HEK293 (cell line): ENCODE measurements at regions not wholly inside any gene's neighbourhood (a gene's known extent, or its start where the extent isn't known, plus 50 kb on each side); places are given as distances from the start of the nearest gene placed in this dataset.

Experiments
- CTCF ChIA-PET: fragments of 350-600 bp; formaldehyde crosslinking; extraction: SDS; loops from one replicate; lab custom pipeline; 2021; ENCODE audit warnings: antibody characterized with exemption; lab: Yijun Ruan, JAX
- POLR2A ChIA-PET: fragments of 300-600 bp; formaldehyde crosslinking; extraction: SDS; loops from one replicate; lab custom pipeline; 2020; ENCODE audit warnings: antibody characterized with exemption, inconsistent platforms; lab: Yijun Ruan, JAX
- H3K27ac ChIP-seq: fragments of 200-500 bp; sonication (Bioruptor generic); 2 replicates; pipeline ENCODE4 v1.5.1; 2014; ENCODE audit warnings: low read depth, low read length, control low read depth, inconsistent platforms; ENCODE audit errors: extremely low read depth
- H3K36me3 ChIP-seq, 2 experiments: fragments of 200-500 bp in 1 of 2; sonication (Bioruptor generic) in 1 of 2; 1 replicate in 1 of 2; 2 replicates in 1 of 2; pipeline ENCODE4 v1.5.1; 2014 to 2017; ENCODE audit warnings: inconsistent platforms in 2 of 2, low read length in 2 of 2; ENCODE audit not compliant: control insufficient read depth in 2 of 2, insufficient read depth in 1 of 2
- H3K4me1 ChIP-seq: fragments of 200-500 bp; sonication (Bioruptor generic); 2 replicates; pipeline ENCODE4 v1.5.1; 2014; ENCODE audit warnings: mild to moderate bottlenecking, low read length, inconsistent platforms; ENCODE audit not compliant: control insufficient read depth, insufficient read depth
- H3K4me3 ChIP-seq: 2 replicates; pipeline ENCODE4 v1.5.1; 2011; ENCODE audit warnings: low read depth, mild to moderate bottlenecking, control low read depth, low read length, moderate library complexity
- H3K9me3 ChIP-seq: fragments of 200-500 bp; sonication (Bioruptor generic); 2 replicates; pipeline ENCODE4 v1.5.1; 2014; ENCODE audit warnings: low read depth, low read length, inconsistent platforms; ENCODE audit not compliant: control insufficient read depth, insufficient read depth
- BCL11A ChIP-seq: fragments of 450-650 bp; formaldehyde crosslinking; IDR thresholded peaks from 2 replicates; pipeline ENCODE4 v1.5.1; 2016; ENCODE audit warnings: low read depth, missing biosample characterization, missing genetic modification characterization
- BCL11B ChIP-seq: fragments of 450-650 bp; formaldehyde crosslinking; IDR thresholded peaks from 2 replicates; pipeline ENCODE4 v1.5.1; 2016; ENCODE audit warnings: low read depth, missing biosample characterization, missing genetic modification characterization
- HOXC10 ChIP-seq: sonication (generic); formaldehyde crosslinking; IDR thresholded peaks from 2 replicates; pipeline ENCODE4 v1.8.1; 2023; ENCODE audit warnings: mild to moderate bottlenecking, missing genetic modification reagents
- KLF10 ChIP-seq: fragments of 450-650 bp; IDR thresholded peaks from 2 replicates; pipeline ENCODE4 v1.5.1; 2018; ENCODE audit warnings: missing biosample characterization, mild to moderate bottlenecking, missing genetic modification characterization
- OSR2 ChIP-seq: fragments of 450-650 bp; formaldehyde crosslinking; IDR thresholded peaks from 2 replicates; pipeline ENCODE4 v1.5.1; 2016; ENCODE audit warnings: missing biosample characterization, missing genetic modification characterization
- PRDM1 ChIP-seq: fragments of 450-650 bp; formaldehyde crosslinking; IDR thresholded peaks from 2 replicates; pipeline ENCODE4; 2016; ENCODE audit warnings: missing biosample characterization, missing genetic modification characterization
- RBAK ChIP-seq: fragments of 450-650 bp; formaldehyde crosslinking; IDR thresholded peaks from 2 replicates; pipeline ENCODE4 v1.5.1; 2016; ENCODE audit warnings: missing biosample characterization, missing genetic modification characterization
- SP7 ChIP-seq: fragments of 450-650 bp; formaldehyde crosslinking; IDR thresholded peaks from 2 replicates; pipeline ENCODE4 v1.5.1; 2016; ENCODE audit warnings: missing biosample characterization, missing genetic modification characterization
- TRIM28 ChIP-seq: IDR thresholded peaks from 2 replicates; pipeline ENCODE4 v1.6.1; 2011; ENCODE audit warnings: low read length, control low read depth, borderline replicate concordance
- ZBTB21 ChIP-seq: fragments of 450-650 bp; formaldehyde crosslinking; IDR thresholded peaks from 2 replicates; pipeline ENCODE4 v1.5.1; 2017; ENCODE audit warnings: missing biosample characterization, missing genetic modification characterization
- ZIC2 ChIP-seq: fragments of 450-650 bp; formaldehyde crosslinking; IDR thresholded peaks from 2 replicates; pipeline ENCODE4 v1.5.1; 2016; ENCODE audit warnings: missing biosample characterization, missing genetic modification characterization
- ZNF121 ChIP-seq: fragments of 450-650 bp; formaldehyde crosslinking; IDR thresholded peaks from 2 replicates; pipeline ENCODE4 v1.5.1; 2016; ENCODE audit warnings: missing biosample characterization, missing genetic modification characterization
- ZNF169 ChIP-seq: fragments of 450-650 bp; formaldehyde crosslinking; IDR thresholded peaks from 2 replicates; pipeline ENCODE4 v1.5.1; 2016; ENCODE audit warnings: missing biosample characterization, missing genetic modification characterization
- ZNF211 ChIP-seq: fragments of 450-650 bp; formaldehyde crosslinking; IDR thresholded peaks from 2 replicates; pipeline ENCODE4 v1.5.1; 2016; ENCODE audit warnings: low read depth, missing biosample characterization, missing genetic modification characterization
- ZNF223 ChIP-seq: fragments of 450-650 bp; formaldehyde crosslinking; IDR thresholded peaks from 2 replicates; pipeline ENCODE4 v1.5.1; 2016; ENCODE audit warnings: missing biosample characterization, missing genetic modification characterization
- ZNF248 ChIP-seq: fragments of 450-650 bp; formaldehyde crosslinking; IDR thresholded peaks from 2 replicates; pipeline ENCODE4 v1.5.1; 2017; ENCODE audit warnings: missing biosample characterization, missing genetic modification characterization
- ZNF266 ChIP-seq: fragments of 450-650 bp; formaldehyde crosslinking; IDR thresholded peaks from 2 replicates; pipeline ENCODE4 v1.5.1; 2016; ENCODE audit warnings: missing biosample characterization, missing genetic modification characterization, low read depth
- ZNF274 ChIP-seq, 2 experiments: fragments of 200-500 bp in 1 of 2; fragments of 450-650 bp in 1 of 2; sonication (Bioruptor generic) in 1 of 2; formaldehyde crosslinking in 1 of 2; IDR thresholded peaks; 2 replicates each; pipeline versions ENCODE4 v1.5.1 to v1.6.1; 2014 to 2016; ENCODE audit warnings: borderline replicate concordance in 1 of 2, inconsistent platforms in 1 of 2, low read length in 1 of 2, missing biosample characterization in 1 of 2, missing genetic modification characterization in 1 of 2
- ZNF350 ChIP-seq: fragments of 450-650 bp; formaldehyde crosslinking; IDR thresholded peaks from 2 replicates; pipeline ENCODE4 v1.5.0; 2017; ENCODE audit warnings: missing biosample characterization, mild to moderate bottlenecking, missing genetic modification characterization
- ZNF416 ChIP-seq: fragments of 450-650 bp; formaldehyde crosslinking; IDR thresholded peaks from 2 replicates; pipeline ENCODE4 v1.5.1; 2016; ENCODE audit warnings: missing biosample characterization, missing genetic modification characterization
- ZNF514 ChIP-seq: fragments of 450-650 bp; formaldehyde crosslinking; IDR thresholded peaks from 2 replicates; pipeline ENCODE4 v1.5.1; 2016; ENCODE audit warnings: missing biosample characterization, missing genetic modification characterization
- ZNF530 ChIP-seq: fragments of 450-650 bp; formaldehyde crosslinking; IDR thresholded peaks from 2 replicates; pipeline ENCODE4 v1.5.1; 2016; ENCODE audit warnings: low read depth, missing biosample characterization, missing genetic modification characterization
- ZNF654 ChIP-seq: fragments of 450-650 bp; formaldehyde crosslinking; IDR thresholded peaks from 2 replicates; pipeline ENCODE4 v1.5.1; 2016; ENCODE audit warnings: low read depth, missing biosample characterization, missing genetic modification characterization
- ZNF747 ChIP-seq: fragments of 450-650 bp; formaldehyde crosslinking; IDR thresholded peaks from 2 replicates; pipeline ENCODE4 v1.5.1; 2016; ENCODE audit warnings: missing biosample characterization, missing genetic modification characterization
- ZNF776 ChIP-seq: fragments of 450-650 bp; formaldehyde crosslinking; IDR thresholded peaks from 2 replicates; pipeline ENCODE4 v1.5.0; 2017; ENCODE audit warnings: missing biosample characterization, missing genetic modification characterization, borderline replicate concordance
- ZNF830 ChIP-seq: fragments of 450-650 bp; IDR thresholded peaks from 2 replicates; pipeline ENCODE4 v1.5.0; 2018; ENCODE audit warnings: missing biosample characterization, missing genetic modification characterization, low read depth, mild to moderate bottlenecking, moderate library complexity
- ZSCAN30 ChIP-seq: fragments of 450-650 bp; IDR thresholded peaks from 2 replicates; pipeline ENCODE4 v1.5.1; 2018; ENCODE audit warnings: missing biosample characterization, mild to moderate bottlenecking, missing genetic modification characterization, moderate library complexity
- TF ChIP-seq, protein P1 (sequence below): fragments of 450-650 bp; formaldehyde crosslinking; IDR thresholded peaks from 2 replicates; pipeline ENCODE4 v1.5.1; 2016; ENCODE audit warnings: missing biosample characterization, missing genetic modification characterization
- TF ChIP-seq, protein P2 (sequence below): fragments of 450-650 bp; formaldehyde crosslinking; IDR thresholded peaks from 2 replicates; pipeline ENCODE4 v1.5.1; 2016; ENCODE audit warnings: missing biosample characterization, missing genetic modification characterization
- TF ChIP-seq, protein P3 (sequence below): fragments of 450-650 bp; formaldehyde crosslinking; IDR thresholded peaks from 2 replicates; pipeline ENCODE4 v1.5.1; 2016; ENCODE audit warnings: missing biosample characterization, missing genetic modification characterization

GRCh38 chr13:79735228-79735627 lies 254.3 kb downstream of the NDFIP2 start (continued):
- TF ChIP-seq, protein P1, sequence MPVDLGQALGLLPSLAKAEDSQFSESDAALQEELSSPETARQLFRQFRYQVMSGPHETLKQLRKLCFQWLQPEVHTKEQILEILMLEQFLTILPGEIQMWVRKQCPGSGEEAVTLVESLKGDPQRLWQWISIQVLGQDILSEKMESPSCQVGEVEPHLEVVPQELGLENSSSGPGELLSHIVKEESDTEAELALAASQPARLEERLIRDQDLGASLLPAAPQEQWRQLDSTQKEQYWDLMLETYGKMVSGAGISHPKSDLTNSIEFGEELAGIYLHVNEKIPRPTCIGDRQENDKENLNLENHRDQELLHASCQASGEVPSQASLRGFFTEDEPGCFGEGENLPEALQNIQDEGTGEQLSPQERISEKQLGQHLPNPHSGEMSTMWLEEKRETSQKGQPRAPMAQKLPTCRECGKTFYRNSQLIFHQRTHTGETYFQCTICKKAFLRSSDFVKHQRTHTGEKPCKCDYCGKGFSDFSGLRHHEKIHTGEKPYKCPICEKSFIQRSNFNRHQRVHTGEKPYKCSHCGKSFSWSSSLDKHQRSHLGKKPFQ (tag by site-specific recombination) = no peak
- TF ChIP-seq, protein P2, sequence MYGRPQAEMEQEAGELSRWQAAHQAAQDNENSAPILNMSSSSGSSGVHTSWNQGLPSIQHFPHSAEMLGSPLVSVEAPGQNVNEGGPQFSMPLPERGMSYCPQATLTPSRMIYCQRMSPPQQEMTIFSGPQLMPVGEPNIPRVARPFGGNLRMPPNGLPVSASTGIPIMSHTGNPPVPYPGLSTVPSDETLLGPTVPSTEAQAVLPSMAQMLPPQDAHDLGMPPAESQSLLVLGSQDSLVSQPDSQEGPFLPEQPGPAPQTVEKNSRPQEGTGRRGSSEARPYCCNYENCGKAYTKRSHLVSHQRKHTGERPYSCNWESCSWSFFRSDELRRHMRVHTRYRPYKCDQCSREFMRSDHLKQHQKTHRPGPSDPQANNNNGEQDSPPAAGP (tag by site-specific recombination) = no peak
- TF ChIP-seq ZNF530 (tag by site-specific recombination) (no peak), ZNF266 (tag by site-specific recombination) (no peak), BCL11A (no peak), ZNF747 (tag by site-specific recombination) (no peak)
- TF ChIP-seq, all 188 proteins: peak for 0

GRCh38 chr13:79727086-79727485 lies 246.1 kb downstream of the NDFIP2 start:
- H3K27ac ChIP-seq = no peak overlapping the region
- H3K4me3 ChIP-seq = no peak overlapping the region
- H3K4me1 ChIP-seq = no peaks in the 10 kb centered on the region
- H3K36me3 ChIP-seq = no peaks in the 10 kb centered on the region
- H3K9me3 ChIP-seq = no peaks in the 10 kb centered on the region
- TF ChIP-seq KLF10 (tag by site-specific recombination) = no peak
- TF ChIP-seq ZNF211 = no peak
- no peak for TF ChIP-seq ZNF169 (tag by site-specific recombination)
- TF ChIP-seq ZNF776 = no peak
- TF ChIP-seq ZSCAN30 = no peak
- TF ChIP-seq ZIC2 (tag by site-specific recombination) = no peak
- TF ChIP-seq ZNF223 (tag by site-specific recombination) = no peak
- no peak for TF ChIP-seq RBAK (tag by site-specific recombination)
- TF ChIP-seq ZNF248 (tag by site-specific recombination) = no peak
- TF ChIP-seq OSR2 (tag by site-specific recombination) = no peak
- no peak for TF ChIP-seq ZBTB21 (tag by site-specific recombination)
- TF ChIP-seq BCL11B = no peak
- TF ChIP-seq ZNF514 (tag by site-specific recombination) = no peak
- TF ChIP-seq ZNF121 (tag by site-specific recombination) = no peak
- no peak for TF ChIP-seq ZNF350 (tag by site-specific recombination)
- no peak for TF ChIP-seq ZNF654
- TF ChIP-seq, all 188 proteins: peak for 0
- ChIA-PET POLR2A (no interaction called here), CTCF (no interaction called here)

DNA sequence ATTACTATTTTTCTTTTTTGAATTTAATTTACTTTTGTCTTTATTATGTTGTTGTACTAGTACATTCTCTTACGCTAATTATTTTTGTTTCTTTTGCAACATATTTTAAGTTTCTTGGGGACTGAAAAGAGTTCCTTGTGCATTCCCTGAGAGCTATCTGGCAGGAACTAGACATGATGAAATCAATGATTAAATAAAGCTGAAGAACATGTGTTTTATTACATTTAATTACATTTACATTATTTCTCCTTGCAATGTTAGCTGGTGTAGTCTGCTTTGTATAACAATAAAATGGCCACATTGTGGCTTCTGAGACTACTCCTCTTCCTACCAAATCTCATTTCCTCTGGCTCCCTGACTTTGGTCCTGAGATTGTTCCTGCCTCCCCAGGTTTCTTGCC lies 244.9 kb downstream of the NDFIP2 start:
- no peaks in the 10 kb centered on the region for H3K9me3 ChIP-seq
- no peak overlapping the region for H3K4me3 ChIP-seq
- no peak overlapping the region for H3K27ac ChIP-seq
- no peaks in the 10 kb centered on the region for H3K36me3 ChIP-seq
- no peaks in the 10 kb centered on the region for H3K4me1 ChIP-seq
- ChIA-PET POLR2A (no interaction called here), CTCF (no interaction called here)
- no peak for TF ChIP-seq ZNF830 (tag by site-specific recombination)
- no peak for TF ChIP-seq ZNF248 (tag by site-specific recombination)
- TF ChIP-seq SP7 (tag by site-specific recombination) = no peak
- TF ChIP-seq PRDM1 = no peak
- TF ChIP-seq ZNF211 = no peak
- TF ChIP-seq HOXC10 (CRISPR knock-in tag) = no peak
- no peak for TF ChIP-seq ZNF121 (tag by site-specific recombination)
- TF ChIP-seq, protein P3, sequence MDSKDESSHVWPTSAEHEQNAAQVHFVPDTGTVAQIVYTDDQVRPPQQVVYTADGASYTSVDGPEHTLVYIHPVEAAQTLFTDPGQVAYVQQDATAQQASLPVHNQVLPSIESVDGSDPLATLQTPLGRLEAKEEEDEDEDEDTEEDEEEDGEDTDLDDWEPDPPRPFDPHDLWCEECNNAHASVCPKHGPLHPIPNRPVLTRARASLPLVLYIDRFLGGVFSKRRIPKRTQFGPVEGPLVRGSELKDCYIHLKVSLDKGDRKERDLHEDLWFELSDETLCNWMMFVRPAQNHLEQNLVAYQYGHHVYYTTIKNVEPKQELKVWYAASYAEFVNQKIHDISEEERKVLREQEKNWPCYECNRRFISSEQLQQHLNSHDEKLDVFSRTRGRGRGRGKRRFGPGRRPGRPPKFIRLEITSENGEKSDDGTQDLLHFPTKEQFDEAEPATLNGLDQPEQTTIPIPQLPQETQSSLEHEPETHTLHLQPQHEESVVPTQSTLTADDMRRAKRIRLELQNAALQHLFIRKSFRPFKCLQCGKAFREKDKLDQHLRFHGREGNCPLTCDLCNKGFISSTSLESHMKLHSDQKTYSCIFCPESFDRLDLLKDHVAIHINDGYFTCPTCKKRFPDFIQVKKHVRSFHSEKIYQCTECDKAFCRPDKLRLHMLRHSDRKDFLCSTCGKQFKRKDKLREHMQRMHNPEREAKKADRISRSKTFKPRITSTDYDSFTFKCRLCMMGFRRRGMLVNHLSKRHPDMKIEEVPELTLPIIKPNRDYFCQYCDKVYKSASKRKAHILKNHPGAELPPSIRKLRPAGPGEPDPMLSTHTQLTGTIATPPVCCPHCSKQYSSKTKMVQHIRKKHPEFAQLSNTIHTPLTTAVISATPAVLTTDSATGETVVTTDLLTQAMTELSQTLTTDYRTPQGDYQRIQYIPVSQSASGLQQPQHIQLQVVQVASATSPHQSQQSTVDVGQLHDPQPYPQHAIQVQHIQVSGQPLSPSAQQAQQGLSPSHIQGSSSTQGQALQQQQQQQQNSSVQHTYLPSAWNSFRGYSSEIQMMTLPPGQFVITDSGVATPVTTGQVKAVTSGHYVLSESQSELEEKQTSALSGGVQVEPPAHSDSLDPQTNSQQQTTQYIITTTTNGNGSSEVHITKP (tag by site-specific recombination) = no peak
- no peak for TF ChIP-seq TRIM28
- no peak for TF ChIP-seq ZNF416
- TF ChIP-seq ZNF274 (IDR thresholded peaks at IDR 0.05; ENCODE audit: low read length) = no peak
- TF ChIP-seq ZNF274 (tag by site-specific recombination; IDR thresholded peaks at IDR 0.05; ENCODE audit: borderline replicate concordance) = no peak
